Suprapubic skin (tissue), 4 donors: ENCODE measurements at regions not wholly inside any gene's neighbourhood (a gene's known extent, or its start where the extent isn't known, plus 50 kb on each side); places are given as distances from the start of the nearest gene placed in this dataset.

Experiments used
- DNase-seq, 2 donors: peaks; one replicate each; pipeline ENCODE4 v3.0.0-alpha.2; 2019; ENCODE audit warnings: low spot score in 2 of 2
- H3K27ac ChIP-seq: fragments of 200-600 bp; sonication (generic); one replicate; pipeline ENCODE4 v1.5.1; 2019
- H3K27me3 ChIP-seq: fragments of 200-600 bp; sonication (generic); one replicate; pipeline ENCODE4 v1.5.1; 2019
- H3K36me3 ChIP-seq: fragments of 200-600 bp; sonication (generic); one replicate; pipeline ENCODE4 v1.5.1; 2019
- H3K4me1 ChIP-seq: fragments of 200-600 bp; sonication (generic); one replicate; pipeline ENCODE4 v1.5.1; 2019
- H3K4me3 ChIP-seq: fragments of 200-600 bp; sonication (generic); one replicate; pipeline ENCODE4 v1.5.1; 2019; ENCODE audit warnings: mild to moderate bottlenecking
- H3K9me3 ChIP-seq: fragments of 200-600 bp; sonication (generic); one replicate; pipeline ENCODE4 v1.5.1; 2019
- CTCF ChIP-seq, 2 donors: fragments of 200-600 bp in 1 of 2; fragments of 450-650 bp in 1 of 2; sonication (generic) in 1 of 2; IDR thresholded peaks; one replicate each; pipeline ENCODE4 v1.5.1; 2016 to 2019; ENCODE audit warnings: antibody characterized with exemption in 2 of 2, mild to moderate bottlenecking in 1 of 2, moderate library complexity in 1 of 2
- EP300 ChIP-seq: sonication (generic); formaldehyde crosslinking; IDR thresholded peaks from one replicate; pipeline ENCODE4 v1.6.1; 2017; ENCODE audit warnings: antibody characterized with exemption
- POLR2A ChIP-seq, 2 donors: fragments of 450-650 bp; IDR thresholded peaks; one replicate each; pipeline ENCODE4 v1.6.1; 2017; ENCODE audit warnings: antibody characterized with exemption in 2 of 2, mild to moderate bottlenecking in 2 of 2, moderate library complexity in 2 of 2
- POLR2AphosphoS5 ChIP-seq, 3 donors: sonication (generic); formaldehyde crosslinking; IDR thresholded peaks; one replicate each; pipeline ENCODE4 v1.6.1; 2017; ENCODE audit warnings: antibody characterized with exemption in 3 of 3
- WGBS: methylation state at CpG from one replicate; pipeline ENCODE4 v1.1.5; 2018; 5-methylcytosine and 5-hydroxymethylcytosine counted together

- no peak overlapping the region for H3K4me3 ChIP-seq
- no peak for TF ChIP-seq POLR2A (IDR thresholded peaks at IDR 0.05)
- no peak for TF ChIP-seq POLR2AphosphoS5 (IDR thresholded peaks at IDR 0.05)
- TF ChIP-seq EP300: no peak
- peaks cover 13% of the 10 kb centered on the region for H3K27me3 ChIP-seq
- H3K27ac ChIP-seq: no peak overlapping the region
- H3K9me3 ChIP-seq: no peaks in the 10 kb centered on the region
- DNase-seq: no peak
- 73% methylated on average over 15 of the region's 15 CpGs for WGBS
- no peaks in the 10 kb centered on the region for H3K4me1 ChIP-seq
- no peaks in the 10 kb centered on the region for H3K36me3 ChIP-seq
These were observed 98.1 kb upstream of the VRK1 start for GRCh38 chr14:96698960-96699539.

GRCh38 chr14:96699666-96700065, 97.5 kb upstream of the VRK1 start:
- TF ChIP-seq EP300: no peak
- TF ChIP-seq POLR2A (IDR thresholded peaks at IDR 0.05): no peak
- TF ChIP-seq CTCF (IDR thresholded peaks at IDR 0.05): no peak
- TF ChIP-seq POLR2AphosphoS5 (IDR thresholded peaks at IDR 0.05): no peak
- Histone ChIP-seq H3K4me3 (no peak overlapping the region), H3K27me3 (peaks cover 13% of the 10 kb centered on the region), H3K27ac (no peak overlapping the region), H3K36me3 (no peaks in the 10 kb centered on the region), H3K4me1 (no peaks in the 10 kb centered on the region), H3K9me3 (no peaks in the 10 kb centered on the region)
- DNase-seq: no peak
- 99% methylated on average over 3 of the region's 3 CpGs for WGBS

- WGBS: 80% methylated on average over 6 of the region's 6 CpGs
- Histone ChIP-seq H3K9me3 (no peaks in the 10 kb centered on the region), H3K27me3 (peaks cover 23% of the 10 kb centered on the region), H3K27ac (no peak overlapping the region), H3K36me3 (no peaks in the 10 kb centered on the region), H3K4me3 (no peak overlapping the region), H3K4me1 (no peaks in the 10 kb centered on the region)
- no peak for DNase-seq
- TF ChIP-seq CTCF (IDR thresholded peaks at IDR 0.05) (no peak), POLR2AphosphoS5 (IDR thresholded peaks at IDR 0.05) (no peak), POLR2A (IDR thresholded peaks at IDR 0.05) (no peak), EP300 (no peak)
These were observed 94.4 kb upstream of the VRK1 start for GRCh38 chr14:96702831-96703230.

GRCh38 chr14:96705422-96706092, 91.6 kb upstream of the VRK1 start:
- TF ChIP-seq POLR2AphosphoS5 (IDR thresholded peaks at IDR 0.05): no peak
- TF ChIP-seq CTCF (IDR thresholded peaks at IDR 0.05): no peak
- TF ChIP-seq POLR2A (IDR thresholded peaks at IDR 0.05): no peak
- no peak for TF ChIP-seq EP300

GRCh38 chr14:96706893-96707292, 90.3 kb upstream of the VRK1 start:
- no peak overlapping the region for H3K4me3 ChIP-seq
- H3K4me1 ChIP-seq: no peaks in the 10 kb centered on the region
- H3K36me3 ChIP-seq: no peaks in the 10 kb centered on the region
- H3K27ac ChIP-seq: no peak overlapping the region
- no peak for DNase-seq
- H3K27me3 ChIP-seq: peaks cover 29% of the 10 kb centered on the region
- H3K9me3 ChIP-seq: no peaks in the 10 kb centered on the region
- TF ChIP-seq POLR2AphosphoS5 (IDR thresholded peaks at IDR 0.05) (no peak), CTCF (IDR thresholded peaks at IDR 0.05) (no peak), POLR2A (IDR thresholded peaks at IDR 0.05) (no peak), EP300 (no peak)
- 63% methylated on average over 4 of the region's 4 CpGs for WGBS

More at GRCh38 chr14:96705422-96706092, 91.6 kb upstream of the VRK1 start:
- no peak for DNase-seq
- H3K4me1 ChIP-seq: no peaks in the 10 kb centered on the region
- H3K27me3 ChIP-seq: peaks cover 28% of the 10 kb centered on the region
- no peak overlapping the region for H3K4me3 ChIP-seq
- H3K27ac ChIP-seq: no peak overlapping the region
- WGBS: 68% methylated on average over 10 of the region's 10 CpGs
- H3K9me3 ChIP-seq: no peaks in the 10 kb centered on the region
- H3K36me3 ChIP-seq: no peaks in the 10 kb centered on the region
